ENCODE measurements at regions not wholly inside any gene's neighbourhood (a gene's known extent, or its start where the extent isn't known, plus 50 kb on each side); places are given as distances from the start of the nearest gene placed in this dataset.
"Not testable (repeated sequence)": the region's sequence is repeated elsewhere in the genome, so short reads cannot be mapped to it uniquely, and the experiment has no call there.

- DNase-seq (ENCODE audit: low read depth): no peak
Measured at GRCh38 chr14:53285821-53286220, 132.7 kb upstream of the DDHD1 start.

- DNase-seq (ENCODE audit: low read depth): no peak
Measured at GRCh38 chr14:53285064-53285463, 131.9 kb upstream of the DDHD1 start.

GRCh38 chr14:53278602-53279506 is 125.7 kb upstream of the DDHD1 start:
- peak; percentile 26 for DNase-seq (ENCODE audit: low read depth)

- DNase-seq (ENCODE audit: low read depth): no peak
Measured at GRCh38 chr14:53273671-53274072, 120.5 kb upstream of the DDHD1 start.

- DNase-seq (ENCODE audit: low read depth): no peak
Measured at GRCh38 chr14:53265025-53265424, 111.9 kb upstream of the DDHD1 start.

- no peak for DNase-seq (ENCODE audit: low read depth)
Measured at GRCh38 chr14:53260928-53261327, 107.8 kb upstream of the DDHD1 start.

- DNase-seq (ENCODE audit: low read depth): no peak
Measured at GRCh38 chr14:53260286-53260685, 107.2 kb upstream of the DDHD1 start.

- no peak for DNase-seq (ENCODE audit: low read depth)
Measured at GRCh38 chr14:53252141-53252540, 99.0 kb upstream of the DDHD1 start.

- no peak for DNase-seq (ENCODE audit: low read depth)
Measured at GRCh38 chr14:53249059-53249458, 95.9 kb upstream of the DDHD1 start.

GRCh38 chr14:53247596-53248370 is 94.7 kb upstream of the DDHD1 start:
- DNase-seq (ENCODE audit: low read depth): no peak

GRCh38 chr14:53242898-53243297 is 89.8 kb upstream of the DDHD1 start:
- DNase-seq (ENCODE audit: low read depth): not testable (repeated sequence)

- no peak for DNase-seq (ENCODE audit: low read depth)
Measured at GRCh38 chr14:53237488-53237887, 84.4 kb upstream of the DDHD1 start.

GRCh38 chr14:53236708-53237107 is 83.6 kb upstream of the DDHD1 start:
- DNase-seq (ENCODE audit: low read depth): no peak

GRCh38 chr14:53231171-53231570 is 78.0 kb upstream of the DDHD1 start:
- DNase-seq (ENCODE audit: low read depth): no peak

- no peak for DNase-seq (ENCODE audit: low read depth)
Measured at GRCh38 chr14:53228966-53229365, 75.8 kb upstream of the DDHD1 start.

- DNase-seq (ENCODE audit: low read depth): no peak
Measured at GRCh38 chr14:53227154-53227718, 74.1 kb upstream of the DDHD1 start.

GRCh38 chr14:53226553-53226952 is 73.4 kb upstream of the DDHD1 start:
- no peak for DNase-seq (ENCODE audit: low read depth)

GRCh38 chr14:53220914-53221313 is 67.8 kb upstream of the DDHD1 start:
- no peak for DNase-seq (ENCODE audit: low read depth)

- no peak for DNase-seq (ENCODE audit: low read depth)
Measured at GRCh38 chr14:53218161-53218560, 65.0 kb upstream of the DDHD1 start.

GRCh38 chr14:53217316-53217994 is 64.3 kb upstream of the DDHD1 start:
- DNase-seq (ENCODE audit: low read depth): peak; percentile 34

- not testable (repeated sequence) for DNase-seq (ENCODE audit: low read depth)
Measured at GRCh38 chr14:53216955-53217315, 63.8 kb upstream of the DDHD1 start.

- DNase-seq (ENCODE audit: low read depth): not testable (repeated sequence)
Measured at GRCh38 chr14:53216478-53216877, 63.4 kb upstream of the DDHD1 start.
